ENCODE measurements at regions not wholly inside any gene's neighbourhood (a gene's known extent, or its start where the extent isn't known, plus 50 kb on each side); places are given as distances from the start of the nearest gene placed in this dataset.

- Histone ChIP-seq H3K4me3 (no peak overlapping the region), H3K27ac (no peak overlapping the region), H3K9me3 (no peaks in the 10 kb centered on the region), H3K27me3 (peaks cover 3% of the 10 kb centered on the region), H3K4me1 (no peaks in the 10 kb centered on the region), H3K36me3 (no peaks in the 10 kb centered on the region)
- WGBS: 39% methylated on average over 7 of the region's 7 CpGs
- TF ChIP-seq EP300 (IDR thresholded peaks at IDR 0.05): no peak
- no peak for TF ChIP-seq POLR2AphosphoS5 (IDR thresholded peaks at IDR 0.05)
- no peak for TF ChIP-seq CTCF (IDR thresholded peaks at IDR 0.05)
- TF ChIP-seq POLR2A (IDR thresholded peaks at IDR 0.05): no peak
- DNase-seq (ENCODE audit: low spot score in 2 of 2): no peak
These were observed 162.6 kb upstream of the CYRIA start for GRCh38 chr2:16828044-16828827.

- H3K27me3 ChIP-seq: peaks cover 3% of the 10 kb centered on the region
- no peak for DNase-seq (ENCODE audit: low spot score in 2 of 2)
- 85% methylated on average over 1 of the region's 1 CpG for WGBS
- H3K4me1 ChIP-seq: no peaks in the 10 kb centered on the region
- H3K4me3 ChIP-seq: no peak overlapping the region
- H3K9me3 ChIP-seq: no peaks in the 10 kb centered on the region
- TF ChIP-seq EP300 (IDR thresholded peaks at IDR 0.05) (no peak), POLR2A (IDR thresholded peaks at IDR 0.05) (no peak), CTCF (IDR thresholded peaks at IDR 0.05) (no peak), POLR2AphosphoS5 (IDR thresholded peaks at IDR 0.05) (no peak)
- no peak overlapping the region for H3K27ac ChIP-seq
- no peaks in the 10 kb centered on the region for H3K36me3 ChIP-seq
These were observed 158.8 kb upstream of the CYRIA start for GRCh38 chr2:16824472-16824871.

GRCh38 chr2:16821692-16822091 lies 156.1 kb upstream of the CYRIA start:
- 69% methylated on average over 2 of the region's 2 CpGs for WGBS
- Histone ChIP-seq H3K9me3 (no peaks in the 10 kb centered on the region), H3K27me3 (no peaks in the 10 kb centered on the region), H3K27ac (no peak overlapping the region), H3K4me3 (no peak overlapping the region), H3K4me1 (no peaks in the 10 kb centered on the region), H3K36me3 (no peaks in the 10 kb centered on the region)
- no peak for DNase-seq (ENCODE audit: low spot score in 2 of 2)
- no peak for TF ChIP-seq EP300 (IDR thresholded peaks at IDR 0.05)
- TF ChIP-seq CTCF (IDR thresholded peaks at IDR 0.05): no peak
- TF ChIP-seq POLR2A (IDR thresholded peaks at IDR 0.05): no peak
- TF ChIP-seq POLR2AphosphoS5 (IDR thresholded peaks at IDR 0.05): no peak

- 87% methylated on average over 5 of the region's 5 CpGs for WGBS
- Histone ChIP-seq H3K27me3 (no peaks in the 10 kb centered on the region), H3K4me3 (no peak overlapping the region), H3K27ac (no peak overlapping the region), H3K4me1 (no peaks in the 10 kb centered on the region), H3K36me3 (no peaks in the 10 kb centered on the region), H3K9me3 (no peaks in the 10 kb centered on the region)
- DNase-seq (ENCODE audit: low spot score in 2 of 2): no peak
- TF ChIP-seq EP300 (IDR thresholded peaks at IDR 0.05): no peak
- no peak for TF ChIP-seq CTCF (IDR thresholded peaks at IDR 0.05)
- TF ChIP-seq POLR2AphosphoS5 (IDR thresholded peaks at IDR 0.05): no peak
- TF ChIP-seq POLR2A (IDR thresholded peaks at IDR 0.05): no peak
These were observed 152.5 kb upstream of the CYRIA start for GRCh38 chr2:16818203-16818556.

- Histone ChIP-seq H3K27me3 (no peaks in the 10 kb centered on the region), H3K9me3 (no peaks in the 10 kb centered on the region), H3K4me3 (no peak overlapping the region), H3K4me1 (no peaks in the 10 kb centered on the region), H3K27ac (no peak overlapping the region), H3K36me3 (no peaks in the 10 kb centered on the region)
- WGBS: 88% methylated on average over 3 of the region's 3 CpGs
- TF ChIP-seq CTCF (IDR thresholded peaks at IDR 0.05) (no peak), POLR2A (IDR thresholded peaks at IDR 0.05) (no peak), POLR2AphosphoS5 (IDR thresholded peaks at IDR 0.05) (no peak), EP300 (IDR thresholded peaks at IDR 0.05) (no peak)
- no peak for DNase-seq (ENCODE audit: low spot score in 2 of 2)
These were observed 151.9 kb upstream of the CYRIA start for GRCh38 chr2:16817305-16818202.

All from suprapubic skin (tissue), 4 donors.